ENCODE measurements at regions not wholly inside any gene's neighbourhood (a gene's known extent, or its start where the extent isn't known, plus 50 kb on each side); places are given as distances from the start of the nearest gene placed in this dataset.

DNA sequence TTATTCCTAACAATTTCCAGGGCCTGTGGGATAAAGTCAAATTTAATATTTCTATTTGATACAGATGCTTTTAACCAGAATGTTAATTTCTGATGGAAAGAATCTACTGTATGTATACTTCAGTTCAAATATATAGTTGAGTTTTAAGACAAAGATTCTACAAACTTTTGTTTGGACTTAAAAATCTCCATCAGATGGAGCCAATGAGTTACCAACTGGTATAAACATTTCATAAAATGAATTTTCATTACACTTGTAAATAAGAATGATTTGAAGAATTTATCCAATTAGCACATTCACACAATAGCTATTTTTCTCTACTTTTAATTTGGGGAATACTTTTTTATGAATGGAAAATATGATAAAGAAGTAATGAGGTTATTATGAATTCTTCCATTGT is 425.2 kb upstream of the MIS18BP1 start:
- TF ChIP-seq, protein P1, sequence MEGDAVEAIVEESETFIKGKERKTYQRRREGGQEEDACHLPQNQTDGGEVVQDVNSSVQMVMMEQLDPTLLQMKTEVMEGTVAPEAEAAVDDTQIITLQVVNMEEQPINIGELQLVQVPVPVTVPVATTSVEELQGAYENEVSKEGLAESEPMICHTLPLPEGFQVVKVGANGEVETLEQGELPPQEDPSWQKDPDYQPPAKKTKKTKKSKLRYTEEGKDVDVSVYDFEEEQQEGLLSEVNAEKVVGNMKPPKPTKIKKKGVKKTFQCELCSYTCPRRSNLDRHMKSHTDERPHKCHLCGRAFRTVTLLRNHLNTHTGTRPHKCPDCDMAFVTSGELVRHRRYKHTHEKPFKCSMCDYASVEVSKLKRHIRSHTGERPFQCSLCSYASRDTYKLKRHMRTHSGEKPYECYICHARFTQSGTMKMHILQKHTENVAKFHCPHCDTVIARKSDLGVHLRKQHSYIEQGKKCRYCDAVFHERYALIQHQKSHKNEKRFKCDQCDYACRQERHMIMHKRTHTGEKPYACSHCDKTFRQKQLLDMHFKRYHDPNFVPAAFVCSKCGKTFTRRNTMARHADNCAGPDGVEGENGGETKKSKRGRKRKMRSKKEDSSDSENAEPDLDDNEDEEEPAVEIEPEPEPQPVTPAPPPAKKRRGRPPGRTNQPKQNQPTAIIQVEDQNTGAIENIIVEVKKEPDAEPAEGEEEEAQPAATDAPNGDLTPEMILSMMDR (conservative IDR thresholded peaks at IDR 0.05; ENCODE audit: low read depth, low read length) = peak; percentile 21; the same call in 1 of the 2 replicates
- TF ChIP-seq POLR2A (IDR thresholded peaks at IDR 0.05; ENCODE audit: low read depth, low read length) = no peak
- TF ChIP-seq CEBPB (IDR thresholded peaks at IDR 0.05; ENCODE audit: low read depth, low read length) = no peak
- TF ChIP-seq USF2 (IDR thresholded peaks at IDR 0.05; ENCODE audit: low read depth, low read length) = no peak
- TF ChIP-seq MAFK (IDR thresholded peaks at IDR 0.05; ENCODE audit: low read depth, low read length) = no peak
- TF ChIP-seq CHD1 (IDR thresholded peaks at IDR 0.05; ENCODE audit: low read depth, low read length) = no peak
- no peak for TF ChIP-seq NFE2L2 (IDR thresholded peaks at IDR 0.05; ENCODE audit: low read depth, low read length)
- TF ChIP-seq FOS (IDR thresholded peaks at IDR 0.05; ENCODE audit: low read depth, low read length) = no peak
- TF ChIP-seq MXI1 (IDR thresholded peaks at IDR 0.05; ENCODE audit: borderline replicate concordance, low read depth, low read length) = no peak
- no peak for TF ChIP-seq RCOR1 (IDR thresholded peaks at IDR 0.05; ENCODE audit: insufficient replicate concordance, low read length)
- TF ChIP-seq RFX5 (IDR thresholded peaks at IDR 0.05; ENCODE audit: low read depth, low read length) = no peak
